GM13976 (cell line): ENCODE measurements at regions not wholly inside any gene's neighbourhood (a gene's known extent, or its start where the extent isn't known, plus 50 kb on each side); places are given as distances from the start of the nearest gene placed in this dataset.

Source experiments
- DNase-seq: peaks from one replicate; pipeline ENCODE4 v3.0.0; 2012; ENCODE audit warnings: low spot score
- CTCF ChIP-seq: IDR thresholded peaks from 2 replicates; pipeline ENCODE4 v1.5.1; 2012; ENCODE audit warnings: borderline replicate concordance, mild to moderate bottlenecking; ENCODE audit not compliant: insufficient read depth; ENCODE audit errors: extremely low read depth, missing control alignments, control extremely low read depth
- in situ Hi-C: fragments of 300-500 bp; cut with MboI; formaldehyde crosslinking; loops from one replicate; pipeline ENCODE4 v1.12.0; 2022; ENCODE audit warnings: low sequenced_read_pairs, mixed read lengths, inconsistent platforms; ENCODE audit not compliant: unreplicated experiment

- DNase-seq, result no peak
- no peak for TF ChIP-seq CTCF
- in situ Hi-C loops, result no loop called here
Measured at GRCh38 chr14:59090572-59090971, 97.9 kb upstream of the DAAM1 start.

GRCh38 chr14:59091404-59091803, 97.1 kb upstream of the DAAM1 start:
- in situ Hi-C loops, result no loop called here
- TF ChIP-seq CTCF, result no peak
- no peak for DNase-seq

- in situ Hi-C loops, result no loop called here
- no peak for TF ChIP-seq CTCF
- DNase-seq, result no peak
Measured at GRCh38 chr14:59091976-59092375, 96.5 kb upstream of the DAAM1 start.

- no peak for DNase-seq
Measured at GRCh38 chr14:59093902-59094301, 94.6 kb upstream of the DAAM1 start.

GRCh38 chr14:59096303-59096702, 92.2 kb upstream of the DAAM1 start:
- in situ Hi-C loops, result no loop called here
- DNase-seq, result no peak

More at GRCh38 chr14:59093902-59094301, 94.6 kb upstream of the DAAM1 start:
- TF ChIP-seq CTCF, result no peak
- in situ Hi-C loops, result no loop called here

GRCh38 chr14:59097681-59098080, 90.8 kb upstream of the DAAM1 start:
- DNase-seq, result no peak
- TF ChIP-seq CTCF, result no peak
- in situ Hi-C loops, result no loop called here

More at GRCh38 chr14:59096303-59096702, 92.2 kb upstream of the DAAM1 start:
- TF ChIP-seq CTCF, result no peak

- in situ Hi-C loops, result no loop called here
- no peak for DNase-seq
- TF ChIP-seq CTCF, result no peak
Measured at GRCh38 chr14:59098377-59098776, 90.1 kb upstream of the DAAM1 start.
